ENCODE measurements at regions not wholly inside any gene's neighbourhood (a gene's known extent, or its start where the extent isn't known, plus 50 kb on each side); places are given as distances from the start of the nearest gene placed in this dataset.

- TF ChIP-seq POLR2A (IDR thresholded peaks at IDR 0.05) (no peak), CTCF (IDR thresholded peaks at IDR 0.05) (no peak)
Observed at GRCh38 chr5:167880420-167880819, 411.0 kb upstream of the WWC1 start.

All from thyroid gland (tissue), 4 donors.